GM12892 (cell line): ENCODE measurements at regions not wholly inside any gene's neighbourhood (a gene's known extent, or its start where the extent isn't known, plus 50 kb on each side); places are given as distances from the start of the nearest gene placed in this dataset.

Source experiments
- POLR2A ChIP-seq: IDR thresholded peaks from 2 replicates; pipeline ENCODE4 v1.6.1; 2011; ENCODE audit warnings: low read depth, low read length, control low read depth
- POLR2AphosphoS5 ChIP-seq: IDR thresholded peaks from 2 replicates; pipeline ENCODE4 v1.6.1; 2011; ENCODE audit warnings: low read depth, low read length, control low read depth

DNA sequence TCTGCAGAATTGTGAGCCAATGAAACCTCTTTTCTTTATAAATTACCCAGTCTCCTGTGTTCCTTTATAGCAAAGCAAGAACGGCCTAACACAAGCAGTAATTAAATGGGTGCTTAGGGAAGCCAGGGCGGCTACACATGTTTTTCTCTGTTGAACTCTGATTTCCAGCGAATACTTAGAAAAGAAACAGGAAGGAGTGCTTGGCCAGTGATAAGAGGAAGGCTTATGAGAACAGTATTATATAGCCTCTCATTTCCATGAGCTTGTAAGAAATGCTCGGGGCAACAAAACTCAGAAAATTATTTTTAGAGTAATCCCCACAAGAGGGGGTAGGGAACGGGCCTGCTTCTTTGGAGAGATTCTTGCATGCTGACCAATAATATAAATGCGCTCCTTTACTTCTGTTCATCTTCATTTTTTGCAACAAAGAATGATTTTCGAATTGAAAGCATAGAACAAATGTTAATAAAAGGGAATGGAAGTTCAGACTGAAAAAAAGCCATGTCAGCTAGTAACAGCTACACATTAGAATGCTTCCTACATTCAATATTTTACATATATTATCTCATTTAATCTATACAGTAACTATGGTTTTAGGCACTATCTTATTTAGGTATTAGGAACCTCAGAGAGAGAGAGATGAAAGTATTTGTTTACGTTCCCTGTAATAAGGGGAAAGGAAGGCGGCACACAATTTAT is 49.7 kb upstream of the CCDC85A start:
- no peak for TF ChIP-seq POLR2AphosphoS5
- TF ChIP-seq POLR2A, result no peak
